HFF-Myc (cell line): ENCODE measurements at regions not wholly inside any gene's neighbourhood (a gene's known extent, or its start where the extent isn't known, plus 50 kb on each side); places are given as distances from the start of the nearest gene placed in this dataset.

Experiments
- DNase-seq: peaks from one replicate; pipeline ENCODE4 v3.0.0-alpha.2; 2011; ENCODE audit warnings: low read depth; ENCODE audit errors: extremely low read depth
- H3K4me3 ChIP-seq: replicated peaks from 2 replicates; pipeline ENCODE4 v1.5.1; 2011; ENCODE audit warnings: low read depth, mild to moderate bottlenecking, control low read depth, low read length
- CTCF ChIP-seq: IDR thresholded peaks from 2 replicates; pipeline ENCODE4 v1.5.1; 2012; ENCODE audit warnings: mild to moderate bottlenecking, low read depth, low read length, control low read depth; ENCODE audit errors: missing control alignments

- DNase-seq, result no peak
- no peak for TF ChIP-seq CTCF
- H3K4me3 ChIP-seq, result no peak overlapping the region
These were observed 633.4 kb upstream of the CXADR start for GRCh38 chr21:16879479-16879878.

- DNase-seq, result peak; percentile 9
- H3K4me3 ChIP-seq, result no peak overlapping the region
- no peak for TF ChIP-seq CTCF
These were observed 621.0 kb upstream of the CXADR start for GRCh38 chr21:16891821-16892220.

- no peak overlapping the region for H3K4me3 ChIP-seq
- no peak for DNase-seq
- no peak for TF ChIP-seq CTCF
These were observed 612.2 kb upstream of the CXADR start for GRCh38 chr21:16900685-16901084.

GRCh38 chr21:16908077-16908476 is 604.8 kb upstream of the CXADR start:
- DNase-seq, result no peak
- TF ChIP-seq CTCF, result no peak
- no peak overlapping the region for H3K4me3 ChIP-seq

- TF ChIP-seq CTCF, result no peak
- no peak for DNase-seq
- no peak overlapping the region for H3K4me3 ChIP-seq
These were observed 602.2 kb upstream of the CXADR start for GRCh38 chr21:16910435-16911165.

- no peak for DNase-seq
- H3K4me3 ChIP-seq, result no peak overlapping the region
- TF ChIP-seq CTCF, result no peak
These were observed 601.7 kb upstream of the CXADR start for GRCh38 chr21:16911166-16911607.

- H3K4me3 ChIP-seq, result no peak overlapping the region
- no peak for DNase-seq
- TF ChIP-seq CTCF, result no peak
These were observed 600.8 kb upstream of the CXADR start for GRCh38 chr21:16912075-16912474.
